ENCODE measurements at regions not wholly inside any gene's neighbourhood (a gene's known extent, or its start where the extent isn't known, plus 50 kb on each side); places are given as distances from the start of the nearest gene placed in this dataset.
A peak's percentile ranks its signal among the peaks of the same experiment; 100 is the strongest.

DNA sequence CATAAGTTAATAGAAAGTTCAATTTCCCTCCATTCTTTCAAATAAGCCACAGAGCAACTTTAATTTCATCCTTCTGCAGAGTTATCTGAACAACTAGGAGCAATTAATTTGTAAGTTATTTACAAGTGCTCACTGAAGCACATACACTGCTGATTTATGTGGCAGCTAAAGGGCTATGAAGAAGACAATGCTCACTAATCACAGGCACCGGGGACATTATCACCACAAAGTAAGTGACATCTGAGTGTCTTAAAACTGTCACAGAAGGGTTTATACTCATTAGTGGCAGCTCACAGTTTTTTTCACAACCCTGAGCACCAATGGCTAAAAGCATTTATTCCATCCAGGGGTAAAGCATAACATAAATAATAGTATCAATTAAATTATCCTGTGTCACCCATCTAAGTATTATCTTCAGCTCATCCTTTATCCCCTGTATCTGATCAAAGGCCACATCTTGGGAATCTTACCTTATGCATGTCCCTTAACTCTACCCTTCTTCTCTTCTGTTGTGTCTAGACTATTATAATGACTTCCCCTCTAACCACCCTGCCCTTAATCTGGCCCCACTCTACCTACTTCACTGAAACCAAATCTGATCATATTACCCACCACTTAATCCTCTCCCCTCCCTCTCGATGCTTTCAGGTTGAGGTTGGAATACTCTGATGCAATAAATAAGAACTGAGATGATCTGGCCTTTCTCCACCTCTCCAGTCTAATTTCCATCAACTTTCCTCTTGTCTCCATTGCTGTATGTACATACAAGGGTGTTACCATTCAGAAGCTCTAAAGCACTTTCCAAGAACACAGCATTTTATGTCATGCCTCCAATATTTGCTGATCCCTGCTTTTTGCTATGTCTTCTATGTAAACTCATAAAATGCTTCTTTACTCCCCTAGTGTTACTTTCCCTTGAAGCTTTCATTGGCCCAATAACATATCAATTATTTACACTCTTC is 252.7 kb downstream of the CASP12 start:
- H3K9ac ChIP-seq (ENCODE audit: insufficient read length, low read depth): no peak overlapping the region
- no peaks in the 10 kb centered on the region for H3K4me1 ChIP-seq (ENCODE audit: insufficient read depth, insufficient read length)
- no peak for TF ChIP-seq SUZ12 (IDR thresholded peaks at IDR 0.05; ENCODE audit: extremely low read depth, insufficient read depth, insufficient read length)
- no peak for TF ChIP-seq ZNF274 (IDR thresholded peaks at IDR 0.05; ENCODE audit: low read depth, low read length)
- no peak for TF ChIP-seq YY1 (IDR thresholded peaks at IDR 0.05; ENCODE audit: insufficient read depth, insufficient read length)
- no peak for DNase-seq (ENCODE audit: low read depth, low spot score)
- H3K4me3 ChIP-seq (ENCODE audit: insufficient read length, low read depth): no peak overlapping the region
- H3K27me3 ChIP-seq (ENCODE audit: insufficient read depth, insufficient read length): no peaks in the 10 kb centered on the region
- no peaks in the 10 kb centered on the region for H3K36me3 ChIP-seq (ENCODE audit: insufficient read depth, insufficient read length, low read length)
- H3K9me3 ChIP-seq (ENCODE audit: insufficient read depth, low read length): peaks cover 7% of the 10 kb centered on the region; the same call in 1 of the 2 replicates

DNA sequence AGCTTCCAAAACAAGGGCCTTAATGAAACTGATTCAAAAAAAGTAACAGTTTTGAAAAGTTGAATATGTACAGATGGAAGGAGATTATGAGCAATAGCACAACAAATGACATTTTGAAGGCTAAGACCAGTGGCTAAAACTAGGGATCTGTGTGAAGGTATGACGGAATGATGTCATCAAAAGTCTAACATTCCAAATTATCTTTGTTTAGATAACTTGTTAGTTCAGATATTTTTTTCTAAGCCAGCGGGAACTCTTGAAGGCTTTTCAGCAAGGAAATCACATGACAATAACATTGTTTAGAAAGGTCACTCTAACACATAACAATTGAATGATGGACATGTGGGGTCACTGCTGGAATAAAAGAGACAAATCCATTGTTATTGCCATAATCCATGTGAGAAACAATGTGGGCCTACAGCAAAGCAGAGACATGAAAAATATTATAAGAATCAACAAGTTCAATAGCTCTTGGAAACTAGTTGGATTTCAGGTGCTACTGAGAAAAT is 260.5 kb downstream of the CASP12 start:
- Histone ChIP-seq H3K9me3 (ENCODE audit: insufficient read depth, low read length) (no peaks in the 10 kb centered on the region), H3K4me1 (ENCODE audit: insufficient read depth, insufficient read length) (no peaks in the 10 kb centered on the region), H3K27me3 (ENCODE audit: insufficient read depth, insufficient read length) (no peaks in the 10 kb centered on the region), H3K9ac (ENCODE audit: insufficient read length, low read depth) (no peak overlapping the region), H3K36me3 (ENCODE audit: insufficient read depth, insufficient read length, low read length) (no peaks in the 10 kb centered on the region), H3K4me3 (ENCODE audit: insufficient read length, low read depth) (no peak overlapping the region)
- DNase-seq (ENCODE audit: low read depth, low spot score): no peak
- no peak for TF ChIP-seq YY1 (IDR thresholded peaks at IDR 0.05; ENCODE audit: insufficient read depth, insufficient read length)
- TF ChIP-seq ZNF274 (IDR thresholded peaks at IDR 0.05; ENCODE audit: low read depth, low read length): no peak
- TF ChIP-seq SUZ12 (IDR thresholded peaks at IDR 0.05; ENCODE audit: extremely low read depth, insufficient read depth, insufficient read length): no peak

DNA sequence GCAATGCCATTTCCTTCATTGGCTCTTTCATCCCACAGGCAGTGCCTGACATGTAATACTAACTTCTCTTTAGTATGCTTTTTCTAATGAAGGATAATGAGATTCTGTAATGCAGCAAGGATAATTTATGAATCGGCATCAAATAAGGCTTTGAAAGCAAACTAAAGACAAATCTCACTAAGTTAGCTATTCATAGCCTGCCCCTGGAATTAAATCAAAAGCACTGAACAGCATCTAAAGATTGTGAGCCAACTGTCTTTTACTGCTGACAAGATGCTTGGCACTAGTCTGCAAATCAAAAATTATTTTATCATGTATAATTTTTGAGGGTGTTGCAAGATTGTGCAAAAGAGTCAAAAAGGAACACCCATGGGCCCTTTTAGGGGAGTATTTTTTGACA is 265.0 kb downstream of the CASP12 start:
- Histone ChIP-seq H3K36me3 (ENCODE audit: insufficient read depth, insufficient read length, low read length) (no peaks in the 10 kb centered on the region), H3K9ac (ENCODE audit: insufficient read length, low read depth) (no peak overlapping the region), H3K4me1 (ENCODE audit: insufficient read depth, insufficient read length) (no peaks in the 10 kb centered on the region), H3K4me3 (ENCODE audit: insufficient read length, low read depth) (no peak overlapping the region), H3K9me3 (ENCODE audit: insufficient read depth, low read length) (no peaks in the 10 kb centered on the region), H3K27me3 (ENCODE audit: insufficient read depth, insufficient read length) (no peaks in the 10 kb centered on the region)
- DNase-seq (ENCODE audit: low read depth, low spot score): no peak
- TF ChIP-seq YY1 (IDR thresholded peaks at IDR 0.05; ENCODE audit: insufficient read depth, insufficient read length) (no peak), SUZ12 (IDR thresholded peaks at IDR 0.05; ENCODE audit: extremely low read depth, insufficient read depth, insufficient read length) (no peak), ZNF274 (IDR thresholded peaks at IDR 0.05; ENCODE audit: low read depth, low read length) (no peak)

DNA sequence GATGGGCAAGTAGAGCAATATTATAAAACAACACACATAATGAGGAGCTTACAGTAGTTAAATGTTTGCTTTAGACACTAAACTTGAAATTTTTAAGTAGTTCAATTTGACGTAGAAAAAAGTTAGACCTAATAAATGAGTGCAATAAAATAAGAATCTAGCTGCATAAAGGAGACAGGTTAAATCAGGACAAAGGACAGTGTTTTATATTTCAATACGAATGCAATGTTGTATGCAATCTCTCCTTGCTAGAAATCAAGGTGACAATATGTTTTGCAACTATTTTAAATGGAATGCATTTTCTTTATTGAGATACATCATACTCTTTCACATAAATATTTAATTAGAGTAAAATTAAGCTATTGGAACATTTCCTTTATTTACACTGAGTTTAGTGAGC is 267.9 kb downstream of the CASP12 start:
- Histone ChIP-seq H3K9me3 (ENCODE audit: insufficient read depth, low read length) (no peaks in the 10 kb centered on the region), H3K36me3 (ENCODE audit: insufficient read depth, insufficient read length, low read length) (no peaks in the 10 kb centered on the region), H3K27me3 (ENCODE audit: insufficient read depth, insufficient read length) (no peaks in the 10 kb centered on the region), H3K4me1 (ENCODE audit: insufficient read depth, insufficient read length) (no peaks in the 10 kb centered on the region), H3K9ac (ENCODE audit: insufficient read length, low read depth) (no peak overlapping the region), H3K4me3 (ENCODE audit: insufficient read length, low read depth) (no peak overlapping the region)
- DNase-seq (ENCODE audit: low read depth, low spot score): no peak
- TF ChIP-seq SUZ12 (IDR thresholded peaks at IDR 0.05; ENCODE audit: extremely low read depth, insufficient read depth, insufficient read length) (no peak), ZNF274 (IDR thresholded peaks at IDR 0.05; ENCODE audit: low read depth, low read length) (no peak), YY1 (IDR thresholded peaks at IDR 0.05; ENCODE audit: insufficient read depth, insufficient read length) (no peak)

DNA sequence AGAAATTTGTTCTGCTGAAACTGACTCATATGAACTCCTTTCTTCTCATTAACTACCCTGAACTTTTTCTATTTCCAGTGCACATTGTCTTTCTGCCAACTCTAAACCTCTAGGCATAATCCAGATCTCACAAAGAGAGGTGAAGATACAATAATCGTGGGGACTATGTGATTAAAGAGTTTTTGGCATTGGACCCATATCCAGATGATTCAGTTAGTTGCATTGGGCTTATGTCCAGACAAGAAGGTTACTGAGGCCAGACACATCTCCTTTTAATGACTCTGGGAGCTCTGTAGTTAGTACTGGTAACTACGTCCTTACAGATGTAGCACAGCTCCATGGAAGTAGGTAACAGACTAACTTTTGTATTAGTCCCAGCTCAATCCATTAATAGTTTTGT is 273.0 kb downstream of the CASP12 start:
- TF ChIP-seq SUZ12 (IDR thresholded peaks at IDR 0.05; ENCODE audit: extremely low read depth, insufficient read depth, insufficient read length) (no peak), ZNF274 (IDR thresholded peaks at IDR 0.05; ENCODE audit: low read depth, low read length) (no peak), YY1 (IDR thresholded peaks at IDR 0.05; ENCODE audit: insufficient read depth, insufficient read length) (no peak)
- no peak overlapping the region for H3K9ac ChIP-seq (ENCODE audit: insufficient read length, low read depth)
- no peak for DNase-seq (ENCODE audit: low read depth, low spot score)

DNA sequence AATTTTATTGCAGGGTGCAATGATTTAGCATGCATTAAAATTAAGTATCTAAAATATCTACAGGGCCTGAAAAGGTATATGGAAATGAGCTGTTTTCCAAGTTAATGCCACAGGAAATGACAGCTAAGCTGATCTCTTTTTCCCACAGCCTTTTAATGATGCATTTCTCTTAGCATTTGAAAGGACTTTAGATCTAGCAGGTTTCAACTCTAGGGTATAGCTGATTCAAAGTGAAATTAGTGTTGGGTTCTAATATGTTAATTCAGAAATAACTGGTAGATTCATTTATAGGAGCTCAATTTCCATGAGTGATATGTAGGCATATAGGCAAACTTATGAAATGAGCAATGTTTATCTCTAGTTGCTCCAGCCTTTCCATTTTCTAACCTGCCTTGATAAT is 274.2 kb downstream of the CASP12 start:
- H3K4me1 ChIP-seq (ENCODE audit: insufficient read depth, insufficient read length): no peaks in the 10 kb centered on the region
- no peak overlapping the region for H3K4me3 ChIP-seq (ENCODE audit: insufficient read length, low read depth)
- H3K9ac ChIP-seq (ENCODE audit: insufficient read length, low read depth): no peak overlapping the region
- H3K36me3 ChIP-seq (ENCODE audit: insufficient read depth, insufficient read length, low read length): no peaks in the 10 kb centered on the region
- no peak for TF ChIP-seq SUZ12 (IDR thresholded peaks at IDR 0.05; ENCODE audit: extremely low read depth, insufficient read depth, insufficient read length)
- TF ChIP-seq ZNF274 (IDR thresholded peaks at IDR 0.05; ENCODE audit: low read depth, low read length): no peak
- no peak for TF ChIP-seq YY1 (IDR thresholded peaks at IDR 0.05; ENCODE audit: insufficient read depth, insufficient read length)
- peak; percentile 44 for DNase-seq (ENCODE audit: low read depth, low spot score)
- no peaks in the 10 kb centered on the region for H3K27me3 ChIP-seq (ENCODE audit: insufficient read depth, insufficient read length)
- H3K9me3 ChIP-seq (ENCODE audit: insufficient read depth, low read length): no peaks in the 10 kb centered on the region

More for the DNA sequence above, 273.0 kb downstream of the CASP12 start:
- Histone ChIP-seq H3K9me3 (ENCODE audit: insufficient read depth, low read length) (no peaks in the 10 kb centered on the region), H3K36me3 (ENCODE audit: insufficient read depth, insufficient read length, low read length) (no peaks in the 10 kb centered on the region), H3K4me3 (ENCODE audit: insufficient read length, low read depth) (no peak overlapping the region), H3K4me1 (ENCODE audit: insufficient read depth, insufficient read length) (no peaks in the 10 kb centered on the region), H3K27me3 (ENCODE audit: insufficient read depth, insufficient read length) (no peaks in the 10 kb centered on the region)

DNA sequence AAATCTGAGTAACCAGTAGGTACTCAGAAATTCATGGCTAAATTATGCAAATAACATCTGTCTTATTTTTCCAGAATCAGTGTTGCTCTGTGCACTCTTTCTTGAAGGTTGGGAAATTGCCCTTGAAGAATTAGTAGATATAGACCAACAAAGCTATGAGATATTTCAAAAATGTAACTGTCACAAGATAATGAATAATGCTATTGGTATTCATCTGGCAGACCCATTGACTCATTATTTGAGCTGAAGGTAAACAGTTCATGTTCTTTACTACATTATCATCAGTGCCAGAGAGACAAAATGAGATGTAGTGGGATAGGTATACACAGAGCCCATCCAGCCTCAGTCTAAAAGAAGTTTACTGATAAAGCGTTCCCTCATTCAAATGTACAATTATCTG is 274.7 kb downstream of the CASP12 start:
- H3K27me3 ChIP-seq (ENCODE audit: insufficient read depth, insufficient read length): no peaks in the 10 kb centered on the region
- DNase-seq (ENCODE audit: low read depth, low spot score): no peak
- H3K9me3 ChIP-seq (ENCODE audit: insufficient read depth, low read length): no peaks in the 10 kb centered on the region
- no peak overlapping the region for H3K4me3 ChIP-seq (ENCODE audit: insufficient read length, low read depth)
- H3K4me1 ChIP-seq (ENCODE audit: insufficient read depth, insufficient read length): no peaks in the 10 kb centered on the region
- no peaks in the 10 kb centered on the region for H3K36me3 ChIP-seq (ENCODE audit: insufficient read depth, insufficient read length, low read length)
- no peak overlapping the region for H3K9ac ChIP-seq (ENCODE audit: insufficient read length, low read depth)
- TF ChIP-seq YY1 (IDR thresholded peaks at IDR 0.05; ENCODE audit: insufficient read depth, insufficient read length) (no peak), ZNF274 (IDR thresholded peaks at IDR 0.05; ENCODE audit: low read depth, low read length) (no peak), SUZ12 (IDR thresholded peaks at IDR 0.05; ENCODE audit: extremely low read depth, insufficient read depth, insufficient read length) (no peak)
